A549 (cell line): ENCODE measurements at regions not wholly inside any gene's neighbourhood (a gene's known extent, or its start where the extent isn't known, plus 50 kb on each side); places are given as distances from the start of the nearest gene placed in this dataset.

Experiments
- BCL3 ChIP-seq: fragments of >200 bp; sonication (Bioruptor Twin); formaldehyde crosslinking; IDR thresholded peaks from 3 replicates; pipeline ENCODE4 v1.6.1; 2016
- CBX8 ChIP-seq: fragments of 200-600 bp; sonication (generic); IDR thresholded peaks from 2 replicates; pipeline ENCODE4 v1.6.1; 2016
- CHD4 ChIP-seq: fragments of 200-600 bp; sonication (generic); IDR thresholded peaks from 2 replicates; pipeline ENCODE4 v1.6.1; 2016; ENCODE audit warnings: antibody characterized with exemption, mild to moderate bottlenecking, borderline replicate concordance
- CTCF ChIP-seq: fragments of >200 bp; sonication (Bioruptor Twin); formaldehyde crosslinking; IDR thresholded peaks from 3 replicates; pipeline ENCODE4 v1.5.1; 2016
- E2F6 ChIP-seq: IDR thresholded peaks from 2 replicates; pipeline ENCODE4 v1.6.1; 2012; ENCODE audit warnings: low read depth, borderline replicate concordance
- GATA3 ChIP-seq: IDR thresholded peaks from 2 replicates; pipeline ENCODE4 v1.6.1; 2012; ENCODE audit warnings: borderline replicate concordance
- JUN ChIP-seq, 2 experiments: fragments of >200 bp; sonication (Bioruptor Twin); formaldehyde crosslinking; IDR thresholded peaks; 2 replicates in 1 of 2; 3 replicates in 1 of 2; pipeline ENCODE4 v1.6.1; 2016 to 2017
- JUNB ChIP-seq: fragments of >200 bp; sonication (Bioruptor Twin); formaldehyde crosslinking; IDR thresholded peaks from 2 replicates; pipeline ENCODE4 v1.6.1; 2016
- MAX ChIP-seq: IDR thresholded peaks from 2 replicates; pipeline ENCODE4 v1.6.1; 2012
- MYC ChIP-seq: IDR thresholded peaks from 2 replicates; pipeline ENCODE4 v1.6.1; 2012; ENCODE audit warnings: mild to moderate bottlenecking, inconsistent platforms, low read length, improper control_type of control experiment, borderline replicate concordance
- POLR2A ChIP-seq: IDR thresholded peaks from 2 replicates; pipeline ENCODE4 v1.6.1; 2012; ENCODE audit warnings: mild to moderate bottlenecking, low read length
- POLR2AphosphoS2 ChIP-seq: conservative IDR thresholded peaks from 2 replicates; pipeline ENCODE4 v1.6.1; 2012; ENCODE audit warnings: low read length, improper control_type of control experiment, inconsistent platforms
- REST ChIP-seq: fragments of 200-600 bp; sonication (generic); IDR thresholded peaks from 2 replicates; pipeline ENCODE4 v1.6.1; 2016; ENCODE audit warnings: antibody characterized with exemption, mild to moderate bottlenecking, moderate library complexity
- RFX5 ChIP-seq: fragments of 450-650 bp; IDR thresholded peaks from 2 replicates; pipeline ENCODE4 v1.7.1; 2014; ENCODE audit warnings: antibody characterized with exemption, mild to moderate bottlenecking, moderate library complexity

GRCh38 chr18:5632041-5632440, 88.2 kb upstream of the EPB41L3 start:
- TF ChIP-seq BCL3 (no peak), RFX5 (no peak), MAX (no peak), CTCF (no peak), POLR2A (no peak), JUN (IDR thresholded peaks at IDR 0.05) (no peak), GATA3 (no peak), POLR2AphosphoS2 (no peak), MYC (no peak), CHD4 (no peak), REST (no peak), JUNB (no peak), E2F6 (no peak), CBX8 (no peak)
